Sigmoid colon (tissue), 6 donors: ENCODE measurements at regions not wholly inside any gene's neighbourhood (a gene's known extent, or its start where the extent isn't known, plus 50 kb on each side); places are given as distances from the start of the nearest gene placed in this dataset.

Source experiments
- DNase-seq: peaks from one replicate; pipeline ENCODE4 v3.0.0-alpha.2; 2019
- H3K27ac ChIP-seq, 4 donors: fragments of 200-600 bp; sonication (generic); one replicate each; pipeline ENCODE4 v1.5.1; 2016 to 2019; ENCODE audit warnings: mild to moderate bottlenecking in 1 of 4
- H3K27me3 ChIP-seq, 3 donors: fragments of 200-600 bp; sonication (generic); one replicate each; pipeline ENCODE4 v1.5.1; 2019; ENCODE audit warnings: mild to moderate bottlenecking in 1 of 3
- H3K36me3 ChIP-seq, 4 donors: fragments of 200-600 bp; sonication (generic); one replicate each; pipeline ENCODE4 v1.5.1; 2016 to 2019
- H3K4me1 ChIP-seq, 4 donors: fragments of 200-600 bp; sonication (generic); one replicate each; pipeline ENCODE4 v1.5.1; 2017 to 2019
- H3K4me3 ChIP-seq, 4 donors: fragments of 200-600 bp; sonication (generic); one replicate each; pipeline ENCODE4 v1.5.1; 2017 to 2019; ENCODE audit warnings: mild to moderate bottlenecking in 2 of 4, moderate library complexity in 1 of 4
- H3K9me3 ChIP-seq, 4 donors: fragments of 200-600 bp in 3 of 4; sonication (generic) in 3 of 4; one replicate each; pipeline versions ENCODE4 v1.5.1 to v1.6.1; 2013 to 2019
- EP300 ChIP-seq, 4 donors: sonication (generic); formaldehyde crosslinking; IDR thresholded peaks; one replicate each; pipeline ENCODE4 v1.6.1; 2017; ENCODE audit warnings: antibody characterized with exemption in 4 of 4
- POLR2A ChIP-seq, 2 donors: fragments of 450-650 bp; IDR thresholded peaks; one replicate each; pipeline ENCODE4 v1.6.1; 2016; ENCODE audit warnings: antibody characterized with exemption in 2 of 2, mild to moderate bottlenecking in 2 of 2, moderate library complexity in 2 of 2
- POLR2AphosphoS5 ChIP-seq, 4 donors: sonication (generic); formaldehyde crosslinking; IDR thresholded peaks; one replicate each; pipeline ENCODE4 v1.6.1; 2017; ENCODE audit warnings: antibody characterized with exemption in 4 of 4
- WGBS, 2 donors: extraction: QIAGEN DNeasy Blood & Tissue Kit; methylation state at CpG; one replicate each; pipeline ENCODE4 v1.1.7; 2013; 5-methylcytosine and 5-hydroxymethylcytosine counted together
- intact Hi-C: fragments of 100-400 bp; cut with DNase I; formaldehyde crosslinking; loops from one replicate; pipeline ENCODE4 v1.15.1; 2023
- TF ChIP-seq, protein P1 (sequence below), 4 experiments: fragments of 450-650 bp in 3 of 4; fragments of 200-600 bp in 1 of 4; IDR thresholded peaks; one replicate each; pipeline ENCODE4 v1.5.1; 2016 to 2019; ENCODE audit warnings: antibody characterized with exemption in 4 of 4, mild to moderate bottlenecking in 3 of 4, moderate library complexity in 2 of 4
- donor health status: healthy with polysubstance abuse.
- donor health status: healthy.

DNA sequence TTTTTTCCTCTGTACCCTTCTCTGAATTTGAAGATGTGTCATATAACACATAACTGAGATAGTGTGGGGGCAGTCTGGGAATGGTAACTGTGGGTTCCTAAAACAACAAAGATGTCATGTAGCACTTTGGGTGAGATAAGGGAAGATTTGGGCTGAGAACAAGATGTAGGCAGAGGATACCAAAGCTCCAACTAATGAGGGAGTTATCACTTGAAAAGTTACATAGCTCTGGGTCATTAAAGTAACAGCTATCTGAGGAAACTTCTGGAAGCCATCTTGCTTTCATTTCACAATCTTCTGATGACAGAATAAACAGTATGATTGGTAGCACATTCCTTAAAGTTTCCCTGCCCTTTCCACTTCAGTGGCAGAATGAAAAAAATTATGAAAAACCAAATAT is 255.4 kb downstream of the TBX18 start:
- Histone ChIP-seq H3K4me3 (no peak overlapping the region), H3K9me3 (no peaks in the 10 kb centered on the region), H3K36me3 (no peaks in the 10 kb centered on the region), H3K27me3 (no peaks in the 10 kb centered on the region), H3K4me1 (no peaks in the 10 kb centered on the region), H3K27ac (no peak overlapping the region)
- no peak for TF ChIP-seq POLR2AphosphoS5 (IDR thresholded peaks at IDR 0.05)
- TF ChIP-seq, protein P1, sequence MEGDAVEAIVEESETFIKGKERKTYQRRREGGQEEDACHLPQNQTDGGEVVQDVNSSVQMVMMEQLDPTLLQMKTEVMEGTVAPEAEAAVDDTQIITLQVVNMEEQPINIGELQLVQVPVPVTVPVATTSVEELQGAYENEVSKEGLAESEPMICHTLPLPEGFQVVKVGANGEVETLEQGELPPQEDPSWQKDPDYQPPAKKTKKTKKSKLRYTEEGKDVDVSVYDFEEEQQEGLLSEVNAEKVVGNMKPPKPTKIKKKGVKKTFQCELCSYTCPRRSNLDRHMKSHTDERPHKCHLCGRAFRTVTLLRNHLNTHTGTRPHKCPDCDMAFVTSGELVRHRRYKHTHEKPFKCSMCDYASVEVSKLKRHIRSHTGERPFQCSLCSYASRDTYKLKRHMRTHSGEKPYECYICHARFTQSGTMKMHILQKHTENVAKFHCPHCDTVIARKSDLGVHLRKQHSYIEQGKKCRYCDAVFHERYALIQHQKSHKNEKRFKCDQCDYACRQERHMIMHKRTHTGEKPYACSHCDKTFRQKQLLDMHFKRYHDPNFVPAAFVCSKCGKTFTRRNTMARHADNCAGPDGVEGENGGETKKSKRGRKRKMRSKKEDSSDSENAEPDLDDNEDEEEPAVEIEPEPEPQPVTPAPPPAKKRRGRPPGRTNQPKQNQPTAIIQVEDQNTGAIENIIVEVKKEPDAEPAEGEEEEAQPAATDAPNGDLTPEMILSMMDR (IDR thresholded peaks at IDR 0.05): no peak
- TF ChIP-seq EP300 (IDR thresholded peaks at IDR 0.05): no peak
- no peak for TF ChIP-seq POLR2A (IDR thresholded peaks at IDR 0.05)
- intact Hi-C loops: no loop called here
- DNase-seq: no peak

DNA sequence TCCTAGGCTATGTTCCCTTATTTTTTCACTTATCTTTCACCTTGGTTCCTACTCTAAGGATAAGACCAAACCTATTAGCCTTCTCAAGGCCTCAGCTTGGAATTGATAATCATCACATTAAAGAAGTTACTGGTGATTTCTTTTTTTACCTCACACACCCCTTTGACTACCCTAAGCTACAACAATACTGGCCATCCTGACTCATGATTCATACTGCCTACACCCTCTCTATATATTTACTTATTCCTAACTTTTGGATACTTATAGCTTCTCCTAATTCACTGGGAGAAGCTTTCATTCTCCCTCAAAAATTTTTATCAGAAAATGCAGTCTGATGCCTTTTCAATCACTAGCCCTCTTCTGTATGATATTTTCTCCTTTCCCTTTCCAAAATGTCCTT is 256.1 kb downstream of the TBX18 start:
- DNase-seq: no peak
- H3K27me3 ChIP-seq: no peaks in the 10 kb centered on the region
- H3K4me3 ChIP-seq: no peak overlapping the region
- no peak overlapping the region for H3K27ac ChIP-seq
- H3K4me1 ChIP-seq: no peaks in the 10 kb centered on the region
- intact Hi-C loops: no loop called here
- no peaks in the 10 kb centered on the region for H3K36me3 ChIP-seq
- no peaks in the 10 kb centered on the region for H3K9me3 ChIP-seq
- TF ChIP-seq, protein P1 (IDR thresholded peaks at IDR 0.05): no peak
- TF ChIP-seq POLR2A (IDR thresholded peaks at IDR 0.05): no peak
- no peak for TF ChIP-seq POLR2AphosphoS5 (IDR thresholded peaks at IDR 0.05)
- TF ChIP-seq EP300 (IDR thresholded peaks at IDR 0.05): no peak

DNA sequence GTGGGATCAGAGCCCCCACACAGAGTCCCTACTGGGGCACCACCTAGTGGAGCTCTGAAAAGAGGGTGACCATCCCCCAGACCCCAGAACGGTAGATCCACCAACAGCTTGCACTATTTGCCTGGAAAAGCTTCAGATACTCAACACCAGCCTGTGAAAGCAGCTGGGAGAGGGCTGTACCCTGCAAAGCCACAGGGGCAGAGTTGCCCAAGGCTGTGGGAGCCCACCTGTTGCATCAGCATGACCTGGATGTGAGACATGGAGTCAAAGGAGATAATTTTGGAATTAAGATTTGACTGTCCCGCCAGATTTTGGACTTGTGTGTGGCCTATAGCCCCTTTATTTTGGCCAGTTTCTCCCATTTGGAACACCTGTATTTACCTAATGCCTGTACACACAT is 260.4 kb downstream of the TBX18 start:
- 81 to 89% methylated on average over 2 of the region's 2 CpGs for WGBS, 2 donors
- H3K9me3 ChIP-seq: no peaks in the 10 kb centered on the region
- H3K27ac ChIP-seq: no peak overlapping the region
- TF ChIP-seq, protein P1 (IDR thresholded peaks at IDR 0.05): no peak
- TF ChIP-seq POLR2AphosphoS5 (IDR thresholded peaks at IDR 0.05): no peak
- TF ChIP-seq POLR2A (IDR thresholded peaks at IDR 0.05): no peak
- TF ChIP-seq EP300 (IDR thresholded peaks at IDR 0.05): no peak
- no peak for DNase-seq
- intact Hi-C loops: no loop called here
- no peaks in the 10 kb centered on the region for H3K36me3 ChIP-seq
- H3K4me1 ChIP-seq: no peaks in the 10 kb centered on the region
- H3K27me3 ChIP-seq: no peaks in the 10 kb centered on the region
- H3K4me3 ChIP-seq: no peak overlapping the region

DNA sequence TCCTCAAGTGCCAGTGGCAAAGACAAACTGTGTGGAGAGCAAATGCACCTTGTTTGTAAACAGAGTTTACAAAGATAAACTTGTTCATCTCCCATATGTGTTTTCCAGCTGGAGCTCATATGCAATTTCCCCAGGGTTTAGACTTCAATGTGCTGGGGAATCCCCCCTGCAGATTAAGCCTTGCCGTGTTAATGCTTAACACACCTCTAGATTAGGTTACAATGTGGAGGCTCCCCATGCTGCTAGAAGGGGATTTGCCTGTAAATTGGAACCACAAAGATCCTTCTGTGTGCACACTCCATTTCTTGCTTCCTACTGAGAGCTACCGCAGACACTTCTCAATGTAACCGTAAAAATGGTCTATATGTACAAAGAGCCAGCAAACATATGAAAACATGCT is 263.1 kb downstream of the TBX18 start:
- Histone ChIP-seq H3K27ac (no peak overlapping the region), H3K9me3 (no peaks in the 10 kb centered on the region), H3K4me1 (no peaks in the 10 kb centered on the region), H3K4me3 (no peak overlapping the region), H3K27me3 (no peaks in the 10 kb centered on the region), H3K36me3 (no peaks in the 10 kb centered on the region)
- TF ChIP-seq POLR2A (IDR thresholded peaks at IDR 0.05) (no peak), POLR2AphosphoS5 (IDR thresholded peaks at IDR 0.05) (no peak), EP300 (IDR thresholded peaks at IDR 0.05) (no peak)
- TF ChIP-seq, protein P1 (IDR thresholded peaks at IDR 0.05): no peak
- WGBS, 2 donors: 67 to 78% methylated on average over 3 of the region's 3 CpGs
- intact Hi-C loops: no loop called here
- DNase-seq: no peak

DNA sequence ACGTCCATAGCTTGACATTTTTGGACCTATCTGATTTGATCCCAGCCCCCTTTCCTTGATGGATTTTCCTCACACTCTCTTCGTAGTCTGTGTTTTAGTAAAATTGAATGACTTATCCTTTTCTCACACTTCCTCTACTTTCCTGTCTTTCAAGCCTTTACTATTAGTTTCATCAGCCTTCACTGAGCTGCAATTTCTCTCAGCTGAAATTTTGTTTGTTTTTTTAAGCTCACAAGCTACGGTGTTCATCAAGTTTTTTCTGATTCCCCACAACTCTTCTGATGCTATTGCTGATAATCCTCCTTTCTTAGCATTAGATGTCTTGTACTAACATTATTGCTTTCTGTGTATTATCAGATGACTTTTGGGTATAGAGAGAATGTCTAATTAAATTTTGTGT is 263.7 kb downstream of the TBX18 start:
- H3K9me3 ChIP-seq: no peaks in the 10 kb centered on the region
- H3K27ac ChIP-seq: no peak overlapping the region
- H3K4me1 ChIP-seq: no peaks in the 10 kb centered on the region
- DNase-seq: no peak
- no peak overlapping the region for H3K4me3 ChIP-seq
- no peak for TF ChIP-seq POLR2AphosphoS5 (IDR thresholded peaks at IDR 0.05)
- TF ChIP-seq EP300 (IDR thresholded peaks at IDR 0.05): no peak
- no peak for TF ChIP-seq POLR2A (IDR thresholded peaks at IDR 0.05)
- TF ChIP-seq, protein P1 (IDR thresholded peaks at IDR 0.05): no peak
- no peaks in the 10 kb centered on the region for H3K36me3 ChIP-seq
- WGBS, 2 donors: 72 to 79% methylated on average over 3 of the region's 3 CpGs
- intact Hi-C loops: no loop called here
- H3K27me3 ChIP-seq: no peaks in the 10 kb centered on the region
